Osteocyte (in vitro differentiated cells): ENCODE measurements at regions not wholly inside any gene's neighbourhood (a gene's known extent, or its start where the extent isn't known, plus 50 kb on each side); places are given as distances from the start of the nearest gene placed in this dataset.

ENCODE experiments used
- DNase-seq: peaks from one replicate; pipeline ENCODE4 v3.0.0; 2021; ENCODE audit warnings: mixed read lengths; ENCODE audit not compliant: unreplicated experiment; ENCODE audit errors: extremely low spot score
- H3K27ac Mint-ChIP-seq: one replicate; pipeline ENCODE4 v1.8.0; 2021; ENCODE audit warnings: mild to moderate bottlenecking, mixed read lengths; ENCODE audit not compliant: unreplicated experiment
- H3K27me3 Mint-ChIP-seq: one replicate; pipeline ENCODE4 v1.8.0; 2021; ENCODE audit warnings: mixed read lengths; ENCODE audit not compliant: unreplicated experiment
- H3K36me3 Mint-ChIP-seq: one replicate; pipeline ENCODE4 v1.8.0; 2021; ENCODE audit warnings: mixed read lengths; ENCODE audit not compliant: unreplicated experiment
- H3K4me1 Mint-ChIP-seq: one replicate; pipeline ENCODE4 v1.8.0; 2021; ENCODE audit warnings: mixed read lengths; ENCODE audit not compliant: unreplicated experiment
- H3K4me3 Mint-ChIP-seq: one replicate; pipeline ENCODE4 v1.8.0; 2021; ENCODE audit warnings: mild to moderate bottlenecking, moderate library complexity, mixed read lengths; ENCODE audit not compliant: unreplicated experiment
- H3K9me3 Mint-ChIP-seq: one replicate; pipeline ENCODE4 v1.8.0; 2021; ENCODE audit warnings: mixed read lengths; ENCODE audit not compliant: unreplicated experiment
- TF ChIP-seq, protein P1 (sequence below): fragments of 200-600 bp; sonication (generic); IDR thresholded peaks from 2 replicates; pipeline ENCODE4 v1.5.0; 2021; ENCODE audit warnings: antibody characterized with exemption, mild to moderate bottlenecking, moderate library complexity

DNA sequence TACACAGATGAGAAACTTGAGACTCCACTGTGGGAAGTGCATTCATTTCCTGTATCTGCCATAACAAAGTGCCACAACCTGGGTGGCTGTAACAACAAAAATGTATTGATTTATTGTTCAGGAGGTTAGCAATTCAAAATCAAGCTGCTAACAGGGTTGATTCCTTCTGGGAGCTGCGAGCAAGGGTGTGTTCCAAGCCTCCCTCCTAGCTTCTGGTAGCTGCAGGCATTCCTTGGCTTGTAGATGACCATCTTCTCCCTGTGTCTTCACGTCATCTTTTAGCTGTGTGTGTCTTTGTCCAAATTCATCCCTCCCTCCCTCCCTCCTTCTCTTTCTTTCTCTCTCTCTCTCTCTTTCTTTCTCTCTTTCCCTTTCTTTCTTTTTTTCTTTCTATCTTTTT, 258.1 kb downstream of the MSX2 start:
- Mint-ChIP-seq H3K4me3 (no peak overlapping the region), H3K4me1 (no peaks in the 10 kb centered on the region), H3K27me3 (peaks cover 2% of the 10 kb centered on the region), H3K36me3 (no peaks in the 10 kb centered on the region), H3K9me3 (peaks cover 3% of the 10 kb centered on the region), H3K27ac (no peak overlapping the region)
- DNase-seq = no peak
- TF ChIP-seq, protein P1, sequence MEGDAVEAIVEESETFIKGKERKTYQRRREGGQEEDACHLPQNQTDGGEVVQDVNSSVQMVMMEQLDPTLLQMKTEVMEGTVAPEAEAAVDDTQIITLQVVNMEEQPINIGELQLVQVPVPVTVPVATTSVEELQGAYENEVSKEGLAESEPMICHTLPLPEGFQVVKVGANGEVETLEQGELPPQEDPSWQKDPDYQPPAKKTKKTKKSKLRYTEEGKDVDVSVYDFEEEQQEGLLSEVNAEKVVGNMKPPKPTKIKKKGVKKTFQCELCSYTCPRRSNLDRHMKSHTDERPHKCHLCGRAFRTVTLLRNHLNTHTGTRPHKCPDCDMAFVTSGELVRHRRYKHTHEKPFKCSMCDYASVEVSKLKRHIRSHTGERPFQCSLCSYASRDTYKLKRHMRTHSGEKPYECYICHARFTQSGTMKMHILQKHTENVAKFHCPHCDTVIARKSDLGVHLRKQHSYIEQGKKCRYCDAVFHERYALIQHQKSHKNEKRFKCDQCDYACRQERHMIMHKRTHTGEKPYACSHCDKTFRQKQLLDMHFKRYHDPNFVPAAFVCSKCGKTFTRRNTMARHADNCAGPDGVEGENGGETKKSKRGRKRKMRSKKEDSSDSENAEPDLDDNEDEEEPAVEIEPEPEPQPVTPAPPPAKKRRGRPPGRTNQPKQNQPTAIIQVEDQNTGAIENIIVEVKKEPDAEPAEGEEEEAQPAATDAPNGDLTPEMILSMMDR = no peak

DNA sequence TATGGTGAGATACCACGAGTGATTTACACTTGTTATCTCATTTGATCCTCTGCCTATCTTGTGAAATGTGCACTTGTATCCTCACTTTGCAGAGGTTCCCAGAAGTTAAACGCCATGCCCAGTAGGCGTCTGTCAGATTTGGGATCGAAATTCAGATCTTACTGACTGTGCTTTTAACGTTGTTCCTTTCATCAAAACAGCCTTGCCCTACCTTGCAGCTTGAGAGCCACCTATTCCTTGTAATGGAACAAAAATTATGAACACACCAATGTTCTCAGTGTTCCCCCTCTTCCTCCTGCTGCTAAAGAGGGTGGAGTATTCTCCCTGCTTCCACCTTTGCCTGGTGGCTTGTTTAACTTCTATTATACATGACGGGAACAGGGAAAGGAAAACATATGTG, 257.0 kb downstream of the MSX2 start:
- Mint-ChIP-seq H3K9me3 (peaks cover 3% of the 10 kb centered on the region), H3K4me3 (no peak overlapping the region), H3K36me3 (no peaks in the 10 kb centered on the region), H3K27ac (no peak overlapping the region), H3K4me1 (no peaks in the 10 kb centered on the region), H3K27me3 (peaks cover 2% of the 10 kb centered on the region)
- no peak for DNase-seq
- TF ChIP-seq, protein P1 = no peak

DNA sequence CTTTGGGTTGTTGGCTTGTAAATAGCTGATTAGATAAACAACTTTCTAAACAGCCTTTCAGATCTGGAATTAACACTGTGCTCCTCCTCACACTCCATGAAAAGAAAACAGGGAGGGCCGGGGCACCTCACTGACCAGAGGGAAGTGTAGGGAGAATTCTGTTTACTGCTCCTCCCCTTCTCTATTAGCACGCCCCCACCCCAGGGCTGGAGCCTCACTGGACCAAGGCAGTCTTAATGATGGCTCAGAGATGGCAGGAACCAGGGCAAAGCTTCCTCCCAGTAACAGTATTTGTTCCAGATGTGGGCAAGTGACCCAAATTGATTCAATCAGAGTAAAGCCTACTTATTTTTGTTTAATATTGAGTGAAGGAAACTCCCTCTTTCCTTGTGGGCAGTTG, 256.6 kb downstream of the MSX2 start:
- no peak overlapping the region for H3K4me3 Mint-ChIP-seq
- H3K27ac Mint-ChIP-seq = no peak overlapping the region

DNA sequence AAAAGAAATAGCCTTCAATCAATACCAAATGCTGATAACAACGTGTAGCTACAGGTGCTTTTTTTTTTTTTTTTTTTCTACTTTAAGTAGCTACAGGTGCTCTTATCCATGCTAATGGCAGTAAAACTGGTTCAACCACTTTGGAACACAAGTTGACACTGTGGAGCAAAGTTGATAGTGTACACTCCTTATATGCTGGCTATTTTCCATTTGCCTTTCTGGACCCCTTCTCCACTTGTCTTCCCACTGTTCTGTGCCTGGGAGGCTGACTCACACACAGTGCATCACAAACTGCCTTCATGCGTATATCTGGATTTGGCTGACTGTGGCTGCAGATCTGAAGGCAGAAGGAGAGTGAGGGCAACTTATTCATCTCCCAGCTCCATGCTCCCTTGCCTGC, 247.9 kb downstream of the MSX2 start:
- H3K4me1 Mint-ChIP-seq = no peaks in the 10 kb centered on the region
- peaks cover 5% of the 10 kb centered on the region for H3K9me3 Mint-ChIP-seq
- H3K36me3 Mint-ChIP-seq = no peaks in the 10 kb centered on the region
- DNase-seq = no peak
- H3K4me3 Mint-ChIP-seq = no peak overlapping the region
- H3K27me3 Mint-ChIP-seq = peaks cover 3% of the 10 kb centered on the region
- TF ChIP-seq, protein P1 = no peak
- H3K27ac Mint-ChIP-seq = no peak overlapping the region

More for the DNA sequence above, 256.6 kb downstream of the MSX2 start:
- Mint-ChIP-seq H3K36me3 (no peaks in the 10 kb centered on the region), H3K4me1 (no peaks in the 10 kb centered on the region), H3K9me3 (peaks cover 3% of the 10 kb centered on the region), H3K27me3 (peaks cover 2% of the 10 kb centered on the region)
- no peak for DNase-seq
- TF ChIP-seq, protein P1 = no peak

DNA sequence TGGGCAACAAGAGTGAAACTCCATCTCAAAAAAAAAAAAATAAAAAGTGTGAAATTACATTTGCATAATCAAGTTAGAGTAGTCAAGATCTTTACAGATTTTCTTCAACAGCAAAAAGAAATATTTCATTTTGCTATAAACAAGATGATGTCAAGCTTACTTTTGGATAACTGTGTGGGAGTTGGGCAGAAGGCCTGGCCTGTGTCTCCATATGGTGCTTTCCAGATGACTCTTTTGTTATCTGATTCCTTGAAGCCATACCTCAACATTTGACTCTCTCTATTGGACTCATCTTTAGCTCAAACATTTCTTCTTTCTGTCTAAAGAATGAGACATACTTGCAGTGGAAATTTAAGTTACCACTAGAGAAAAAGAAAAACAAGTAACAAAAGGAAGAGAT, 246.8 kb downstream of the MSX2 start:
- H3K27me3 Mint-ChIP-seq = peaks cover 3% of the 10 kb centered on the region
- no peak for DNase-seq

More for the DNA sequence above, 246.8 kb downstream of the MSX2 start:
- Mint-ChIP-seq H3K36me3 (no peaks in the 10 kb centered on the region), H3K27ac (no peak overlapping the region), H3K4me1 (no peaks in the 10 kb centered on the region), H3K4me3 (no peak overlapping the region), H3K9me3 (peaks cover 13% of the 10 kb centered on the region)
- TF ChIP-seq, protein P1 = no peak
